ENCODE measurements at regions not wholly inside any gene's neighbourhood (a gene's known extent, or its start where the extent isn't known, plus 50 kb on each side); places are given as distances from the start of the nearest gene placed in this dataset.

- no peak overlapping the region for H3K27ac ChIP-seq
- H3K27me3 ChIP-seq: no peaks in the 10 kb centered on the region
- intact Hi-C loops (cut with DNase I; ENCODE audit: low total_unique reads): no loop called here
- H3K36me3 ChIP-seq: no peaks in the 10 kb centered on the region
- H3K4me1 ChIP-seq: no peaks in the 10 kb centered on the region
- DNase-seq: no peak
- H3K4me3 ChIP-seq: no peak overlapping the region
- TF ChIP-seq CTCF (IDR thresholded peaks at IDR 0.05) (no peak), POLR2A (IDR thresholded peaks at IDR 0.05) (no peak)
- H3K9me3 ChIP-seq: no peaks in the 10 kb centered on the region
Measured at GRCh38 chr16:64532691-64533090, 589.2 kb downstream of the CDH11 start.

- Histone ChIP-seq H3K27me3 (no peaks in the 10 kb centered on the region), H3K36me3 (no peaks in the 10 kb centered on the region), H3K4me1 (no peaks in the 10 kb centered on the region), H3K4me3 (no peak overlapping the region), H3K9me3 (no peaks in the 10 kb centered on the region), H3K27ac (no peak overlapping the region)
- intact Hi-C loops (cut with DNase I; ENCODE audit: low total_unique reads): no loop called here
- DNase-seq: no peak
- no peak for TF ChIP-seq CTCF (IDR thresholded peaks at IDR 0.05)
- TF ChIP-seq POLR2A (IDR thresholded peaks at IDR 0.05): no peak
Measured at GRCh38 chr16:64532117-64532516, 589.7 kb downstream of the CDH11 start.

- DNase-seq: no peak
- Histone ChIP-seq H3K27ac (no peak overlapping the region), H3K4me1 (no peaks in the 10 kb centered on the region), H3K9me3 (no peaks in the 10 kb centered on the region), H3K27me3 (no peaks in the 10 kb centered on the region), H3K4me3 (no peak overlapping the region), H3K36me3 (no peaks in the 10 kb centered on the region)
- TF ChIP-seq CTCF (IDR thresholded peaks at IDR 0.05) (no peak), POLR2A (IDR thresholded peaks at IDR 0.05) (no peak)
- intact Hi-C loops (cut with DNase I; ENCODE audit: low total_unique reads): no loop called here
Measured at GRCh38 chr16:64531401-64531800, 590.5 kb downstream of the CDH11 start.

GRCh38 chr16:64522548-64522947, 599.3 kb downstream of the CDH11 start:
- Histone ChIP-seq H3K4me3 (no peak overlapping the region), H3K4me1 (no peaks in the 10 kb centered on the region), H3K27me3 (no peaks in the 10 kb centered on the region), H3K9me3 (no peaks in the 10 kb centered on the region), H3K36me3 (no peaks in the 10 kb centered on the region), H3K27ac (no peak overlapping the region)
- no peak for DNase-seq
- intact Hi-C loops (cut with DNase I; ENCODE audit: low total_unique reads): no loop called here
- TF ChIP-seq CTCF (IDR thresholded peaks at IDR 0.05): no peak

- no peak for TF ChIP-seq POLR2A (IDR thresholded peaks at IDR 0.05)
- no peak for TF ChIP-seq CTCF (IDR thresholded peaks at IDR 0.05)
- H3K27me3 ChIP-seq: no peaks in the 10 kb centered on the region
- no peaks in the 10 kb centered on the region for H3K4me1 ChIP-seq
- H3K27ac ChIP-seq: no peak overlapping the region
- DNase-seq: no peak
- no peak overlapping the region for H3K4me3 ChIP-seq
- intact Hi-C loops (cut with DNase I; ENCODE audit: low total_unique reads): no loop called here
- H3K36me3 ChIP-seq: no peaks in the 10 kb centered on the region
- no peaks in the 10 kb centered on the region for H3K9me3 ChIP-seq
Measured at GRCh38 chr16:64513871-64514270, 608.0 kb downstream of the CDH11 start.

Data from uterus (tissue), 3 donors.